Ovary (tissue), 7 donors: ENCODE measurements at regions not wholly inside any gene's neighbourhood (a gene's known extent, or its start where the extent isn't known, plus 50 kb on each side); places are given as distances from the start of the nearest gene placed in this dataset.

ENCODE experiments used
- DNase-seq, 5 donors: peaks; one replicate each; pipeline ENCODE4 v3.0.0-alpha.2; 2019 to 2020
- H3K27ac ChIP-seq, 2 donors: fragments of 200-600 bp; one replicate each; pipeline versions ENCODE4 v1.5.1 to v1.8.0; 2019 to 2022
- H3K27me3 ChIP-seq: fragments of 200-600 bp; one replicate; pipeline ENCODE4 v1.8.0; 2022
- H3K36me3 ChIP-seq: fragments of 200-600 bp; sonication (generic); one replicate; pipeline ENCODE4 v1.5.1; 2019
- H3K4me1 ChIP-seq: one replicate; pipeline ENCODE4 v1.8.1; 2013; ENCODE audit warnings: mild to moderate bottlenecking, moderate library complexity; ENCODE audit not compliant: insufficient read depth
- H3K4me3 ChIP-seq: fragments of 200-600 bp; sonication (generic); one replicate; pipeline ENCODE4 v1.5.1; 2017
- H3K9me3 ChIP-seq, 2 donors: fragments of 200-600 bp in 1 of 2; sonication (generic) in 1 of 2; one replicate each; pipeline versions ENCODE4 v1.5.1 to v1.8.1; 2013 to 2019; ENCODE audit warnings: mild to moderate bottlenecking in 1 of 2, moderate library complexity in 1 of 2
- CTCF ChIP-seq, 3 donors: fragments of 450-650 bp in 2 of 3; fragments of 200-600 bp in 1 of 3; IDR thresholded peaks; one replicate each; pipeline versions ENCODE4 v1.5.1 to v1.8.0; 2016 to 2022; ENCODE audit warnings: antibody characterized with exemption in 3 of 3, mild to moderate bottlenecking in 1 of 3
- EP300 ChIP-seq: sonication (generic); formaldehyde crosslinking; IDR thresholded peaks from one replicate; pipeline ENCODE4 v1.6.1; 2017; ENCODE audit warnings: antibody characterized with exemption
- POLR2A ChIP-seq: fragments of 450-650 bp; IDR thresholded peaks from one replicate; pipeline ENCODE4 v1.6.1; 2017; ENCODE audit warnings: antibody characterized with exemption, mild to moderate bottlenecking, moderate library complexity
- WGBS, 3 donors: extraction: QIAGEN DNeasy Blood & Tissue Kit in 1 of 3; methylation state at CpG; one replicate each; pipeline versions ENCODE4 v1.1.5 to v1.1.7; 2013 to 2017; 5-methylcytosine and 5-hydroxymethylcytosine counted together
- intact Hi-C, 4 donors: fragments of 100-400 bp; cut with DNase I; formaldehyde crosslinking; loops; one replicate each; pipeline versions ENCODE4 v1.11.0 to v1.15.1; 2022 to 2023
- donor health status: DM: no; HTN: no; CAD: no; lungs with moderate emphysema.
- donor health status: DM: no; HTN: no; CAD: no.
- donor health status: Bipolar disorder and iron deficiency.
- donor health status: DM: no; HTN: no; CAD: no.
- donor health status: DM: yes; HTN: yes; CAD: no.

GRCh38 chr3:148021381-148021780 lies 612.2 kb downstream of the ZIC1 start:
- 90 to 97% (median 92%) methylated on average over 6 of the region's 6 CpGs for WGBS, 3 donors
- intact Hi-C loops = no loop called here
- TF ChIP-seq EP300 (no peak), POLR2A (no peak), CTCF (IDR thresholded peaks at IDR 0.05) (no peak)
- Histone ChIP-seq H3K27ac (no peak overlapping the region), H3K36me3 (no peaks in the 10 kb centered on the region), H3K9me3 (no peaks in the 10 kb centered on the region), H3K4me3 (no peak overlapping the region), H3K27me3 (no peaks in the 10 kb centered on the region), H3K4me1 (no peaks in the 10 kb centered on the region)
- DNase-seq = no peak

- DNase-seq = no peak
- Histone ChIP-seq H3K4me1 (no peaks in the 10 kb centered on the region), H3K4me3 (no peak overlapping the region), H3K27ac (no peak overlapping the region), H3K36me3 (no peaks in the 10 kb centered on the region), H3K27me3 (no peaks in the 10 kb centered on the region), H3K9me3 (no peaks in the 10 kb centered on the region)
- WGBS, 3 donors = 66 to 79% (median 72%) methylated on average over 6 of the region's 6 CpGs
- TF ChIP-seq EP300 (no peak), CTCF (IDR thresholded peaks at IDR 0.05) (no peak), POLR2A (no peak)
- intact Hi-C loops = no loop called here
Measured at GRCh38 chr3:148023994-148024393, 614.8 kb downstream of the ZIC1 start.

GRCh38 chr3:148026009-148026588 lies 616.9 kb downstream of the ZIC1 start:
- no peak for DNase-seq
- 87 to 91% (median 90%) methylated on average over 6 of the region's 6 CpGs for WGBS, 3 donors
- no peaks in the 10 kb centered on the region for H3K4me1 ChIP-seq
- no peak overlapping the region for H3K4me3 ChIP-seq
- no peaks in the 10 kb centered on the region for H3K36me3 ChIP-seq
- no peaks in the 10 kb centered on the region for H3K27me3 ChIP-seq
- intact Hi-C loops = no loop called here
- no peak for TF ChIP-seq CTCF (IDR thresholded peaks at IDR 0.05)
- no peak for TF ChIP-seq EP300
- no peak for TF ChIP-seq POLR2A
- H3K9me3 ChIP-seq = no peaks in the 10 kb centered on the region
- H3K27ac ChIP-seq = no peak overlapping the region

GRCh38 chr3:148030975-148031374 lies 621.8 kb downstream of the ZIC1 start:
- WGBS, 3 donors = 85 to 89% (median 87%) methylated on average over 2 of the region's 2 CpGs

More at GRCh38 chr3:148030975-148031374, 621.8 kb downstream of the ZIC1 start:
- intact Hi-C loops = no loop called here
- no peak for TF ChIP-seq CTCF (IDR thresholded peaks at IDR 0.05)
- TF ChIP-seq EP300 = no peak
- no peak for TF ChIP-seq POLR2A
- DNase-seq = no peak
- Histone ChIP-seq H3K36me3 (no peaks in the 10 kb centered on the region), H3K4me3 (no peak overlapping the region), H3K27me3 (no peaks in the 10 kb centered on the region), H3K27ac (no peak overlapping the region), H3K9me3 (no peaks in the 10 kb centered on the region), H3K4me1 (no peaks in the 10 kb centered on the region)
